Keratinocyte (primary cell): ENCODE measurements at regions not wholly inside any gene's neighbourhood (a gene's known extent, or its start where the extent isn't known, plus 50 kb on each side); places are given as distances from the start of the nearest gene placed in this dataset.

ENCODE experiments used
- DNase-seq: peaks from one replicate; pipeline ENCODE4 v3.0.0-alpha.2; 2011; ENCODE audit warnings: low read depth, missing footprints, low spot score
- FAIRE-seq: peaks from 2 replicates; lab custom pipeline; 2011; peaks lifted over from hg19 to GRCh38; lab: Jason Lieb, UNC
- H2AFZ ChIP-seq: 2 replicates; pipeline ENCODE4 v1.6.0; 2012; ENCODE audit warnings: low read length, control low read depth, inconsistent platforms; ENCODE audit not compliant: control insufficient read depth
- H3K27ac ChIP-seq: 2 replicates; pipeline ENCODE4 v1.5.1; 2011; ENCODE audit warnings: low read length; ENCODE audit not compliant: control insufficient read depth, insufficient read depth
- H3K27me3 ChIP-seq: 3 replicates; pipeline ENCODE4 v1.6.0; 2011; ENCODE audit warnings: low read length; ENCODE audit not compliant: control insufficient read depth, insufficient read depth; ENCODE audit errors: extremely low read depth
- H3K36me3 ChIP-seq, 2 experiments: 2 replicates in 1 of 2; 3 replicates in 1 of 2; pipeline ENCODE4 v1.5.1; 2011; ENCODE audit warnings: low read length in 2 of 2, mild to moderate bottlenecking in 1 of 2; ENCODE audit not compliant: control insufficient read depth in 2 of 2, insufficient read depth in 2 of 2; ENCODE audit errors: extremely low read depth in 1 of 2
- H3K4me1 ChIP-seq: 3 replicates; pipeline ENCODE4 v1.5.1; 2011; ENCODE audit warnings: low read length; ENCODE audit not compliant: control insufficient read depth, insufficient read depth; ENCODE audit errors: extremely low read depth
- H3K4me2 ChIP-seq: 3 replicates; pipeline ENCODE4 v1.6.0; 2011; ENCODE audit warnings: low read depth, low read length; ENCODE audit not compliant: control insufficient read depth, insufficient read depth; ENCODE audit errors: extremely low read depth
- H3K4me3 ChIP-seq, 3 experiments: fragments of 200-600 bp in 1 of 3; sonication (generic) in 1 of 3; 2 replicates in 2 of 3; 3 replicates in 1 of 3; pipeline ENCODE4 v1.5.1; 2011 to 2016; ENCODE audit warnings: low read length in 3 of 3, mild to moderate bottlenecking in 3 of 3, control low read depth in 2 of 3, inconsistent platforms in 1 of 3, low read depth in 1 of 3, mixed read lengths in 1 of 3, mixed run types in 1 of 3, moderate library complexity in 1 of 3; ENCODE audit not compliant: control insufficient read depth in 2 of 3, insufficient read depth in 2 of 3; ENCODE audit errors: extremely low read depth in 1 of 3
- H3K79me2 ChIP-seq: 2 replicates; pipeline ENCODE4 v1.6.0; 2012; ENCODE audit warnings: low read length; ENCODE audit not compliant: control insufficient read depth, insufficient read depth
- H3K9ac ChIP-seq: 3 replicates; pipeline ENCODE4 v1.6.0; 2011; ENCODE audit warnings: low read length; ENCODE audit not compliant: control insufficient read depth, insufficient read depth; ENCODE audit errors: extremely low read depth
- H3K9me1 ChIP-seq: 3 replicates; pipeline ENCODE4 v1.6.0; 2011; ENCODE audit warnings: low read length; ENCODE audit not compliant: control insufficient read depth, insufficient read depth; ENCODE audit errors: extremely low read depth
- H3K9me3 ChIP-seq: 2 replicates; pipeline ENCODE4 v1.5.1; 2012; ENCODE audit warnings: low read depth, low read length; ENCODE audit not compliant: control insufficient read depth
- H4K20me1 ChIP-seq: 3 replicates; pipeline ENCODE4 v1.6.0; 2011; ENCODE audit warnings: low read length; ENCODE audit not compliant: control insufficient read depth, insufficient read depth; ENCODE audit errors: extremely low read depth
- EZH2 ChIP-seq: IDR thresholded peaks from one replicate; pipeline ENCODE4 v1.6.1; 2012; ENCODE audit warnings: inconsistent platforms, mild to moderate bottlenecking, low read length, moderate library complexity
- dilution Hi-C: fragments of 300-500 bp; cut with MboI; formaldehyde crosslinking; loops from one replicate; pipeline ENCODE4 v1.7.0; 2020; ENCODE audit warnings: low sequenced_read_pairs; ENCODE audit not compliant: extremely low pct_ligation_motif_present
- TF ChIP-seq, protein P1 (sequence below), 3 experiments: IDR thresholded peaks in 1 of 3; conservative IDR thresholded peaks in 1 of 3; optimal IDR thresholded peaks in 1 of 3; 2 replicates in 2 of 3; 3 replicates in 1 of 3; pipeline versions ENCODE3 to v1.5.1; 2011; ENCODE audit warnings: low read length in 3 of 3, mild to moderate bottlenecking in 3 of 3, moderate library complexity in 2 of 3, control low read depth in 1 of 3, inconsistent platforms in 1 of 3; ENCODE audit not compliant: insufficient read depth in 2 of 3; ENCODE audit errors: extremely low read depth in 1 of 3

DNA sequence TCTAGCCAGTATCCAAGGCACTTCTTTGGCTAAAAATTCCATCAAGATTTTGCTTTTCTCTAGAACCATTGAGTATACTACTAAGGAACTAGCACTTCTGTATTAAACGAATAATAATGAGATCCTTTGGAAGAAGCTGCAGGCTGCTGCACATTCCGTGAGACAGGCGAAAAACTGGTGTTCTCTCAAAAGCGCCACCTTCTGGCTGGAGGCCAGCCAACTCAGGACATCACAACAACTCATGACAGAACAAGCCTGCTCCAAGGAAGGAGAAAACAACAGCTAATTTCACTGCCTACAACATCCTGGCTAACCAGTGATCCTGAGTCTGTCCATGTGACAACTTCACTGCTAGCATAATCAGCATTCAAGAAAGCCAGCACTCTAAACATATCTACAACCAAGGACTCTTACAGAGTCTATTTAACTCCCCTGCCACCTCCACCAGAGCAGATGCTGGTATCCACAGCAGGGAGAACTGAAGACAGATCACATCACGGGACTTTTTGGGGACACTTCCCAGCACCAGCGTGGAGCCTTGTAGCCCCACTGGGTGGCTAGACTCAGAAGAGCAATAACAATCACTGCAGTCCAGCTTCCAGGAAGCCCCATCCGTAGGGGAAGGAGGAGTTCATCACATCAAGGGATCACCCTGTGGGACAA is 150.5 kb downstream of the YTHDC2 start:
- dilution Hi-C loops, result no loop called here
- no peaks in the 10 kb centered on the region for H3K79me2 ChIP-seq
- no peaks in the 10 kb centered on the region for H4K20me1 ChIP-seq
- no peak overlapping the region for H3K4me2 ChIP-seq
- no peak overlapping the region for H3K27ac ChIP-seq
- H3K9me3 ChIP-seq, result no peaks in the 10 kb centered on the region
- H3K9ac ChIP-seq, result no peak overlapping the region
- H3K27me3 ChIP-seq, result no peaks in the 10 kb centered on the region
- no peak for TF ChIP-seq EZH2
- TF ChIP-seq, protein P1, sequence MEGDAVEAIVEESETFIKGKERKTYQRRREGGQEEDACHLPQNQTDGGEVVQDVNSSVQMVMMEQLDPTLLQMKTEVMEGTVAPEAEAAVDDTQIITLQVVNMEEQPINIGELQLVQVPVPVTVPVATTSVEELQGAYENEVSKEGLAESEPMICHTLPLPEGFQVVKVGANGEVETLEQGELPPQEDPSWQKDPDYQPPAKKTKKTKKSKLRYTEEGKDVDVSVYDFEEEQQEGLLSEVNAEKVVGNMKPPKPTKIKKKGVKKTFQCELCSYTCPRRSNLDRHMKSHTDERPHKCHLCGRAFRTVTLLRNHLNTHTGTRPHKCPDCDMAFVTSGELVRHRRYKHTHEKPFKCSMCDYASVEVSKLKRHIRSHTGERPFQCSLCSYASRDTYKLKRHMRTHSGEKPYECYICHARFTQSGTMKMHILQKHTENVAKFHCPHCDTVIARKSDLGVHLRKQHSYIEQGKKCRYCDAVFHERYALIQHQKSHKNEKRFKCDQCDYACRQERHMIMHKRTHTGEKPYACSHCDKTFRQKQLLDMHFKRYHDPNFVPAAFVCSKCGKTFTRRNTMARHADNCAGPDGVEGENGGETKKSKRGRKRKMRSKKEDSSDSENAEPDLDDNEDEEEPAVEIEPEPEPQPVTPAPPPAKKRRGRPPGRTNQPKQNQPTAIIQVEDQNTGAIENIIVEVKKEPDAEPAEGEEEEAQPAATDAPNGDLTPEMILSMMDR (optimal IDR thresholded peaks at IDR 0.05 in 1 of 3, IDR thresholded peaks at IDR 0.05 in 1 of 3, conservative IDR thresholded peaks at IDR 0.05 in 1 of 3; ENCODE audit: extremely low read depth in 1 of 3, insufficient read depth in 2 of 3, low read length in 3 of 3), result peak; percentile 37 to 57 (median 47)
- DNase-seq (no peak), FAIRE-seq (peak; percentile 57)
- no peaks in the 10 kb centered on the region for H3K9me1 ChIP-seq
- H3K4me1 ChIP-seq, result no peaks in the 10 kb centered on the region
- no peak overlapping the region for H3K4me3 ChIP-seq
- H3K36me3 ChIP-seq, result no peaks in the 10 kb centered on the region
- H2AFZ ChIP-seq, result no peak overlapping the region

DNA sequence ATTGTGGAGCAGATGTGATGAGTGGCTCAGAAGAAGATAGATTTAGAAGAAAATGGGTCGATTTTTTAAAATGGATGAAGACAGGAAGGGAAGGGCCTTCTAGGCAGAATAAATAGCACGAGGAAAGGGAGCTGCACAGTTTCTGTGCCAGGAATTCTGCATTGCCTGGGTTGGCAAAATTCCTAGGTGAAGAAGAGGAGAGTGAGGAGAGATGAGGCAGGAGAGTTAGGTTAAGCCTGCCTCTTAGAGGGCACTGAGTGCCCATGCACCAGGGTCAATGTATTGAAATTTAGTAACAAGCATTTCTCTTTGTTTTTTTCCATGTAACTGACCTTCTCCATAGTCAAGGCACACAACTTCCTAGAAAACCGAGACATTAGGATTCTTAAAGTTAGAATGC is 159.5 kb downstream of the YTHDC2 start:
- H3K4me2 ChIP-seq, result no peak overlapping the region
- H3K79me2 ChIP-seq, result no peaks in the 10 kb centered on the region
- no peak overlapping the region for H3K27ac ChIP-seq
- H2AFZ ChIP-seq, result no peak overlapping the region
- no peak for TF ChIP-seq EZH2
- TF ChIP-seq, protein P1 (optimal IDR thresholded peaks at IDR 0.05 in 1 of 3, IDR thresholded peaks at IDR 0.05 in 1 of 3, conservative IDR thresholded peaks at IDR 0.05 in 1 of 3; ENCODE audit: extremely low read depth in 1 of 3, insufficient read depth in 2 of 3, low read length in 3 of 3), result no peak
- no peaks in the 10 kb centered on the region for H3K27me3 ChIP-seq
- dilution Hi-C loops, result no loop called here
- no peaks in the 10 kb centered on the region for H4K20me1 ChIP-seq
- peaks cover 6% of the 10 kb centered on the region for H3K9me3 ChIP-seq
- H3K36me3 ChIP-seq, result no peaks in the 10 kb centered on the region
- no peak overlapping the region for H3K9ac ChIP-seq
- no peak overlapping the region for H3K4me3 ChIP-seq
- H3K4me1 ChIP-seq, result no peaks in the 10 kb centered on the region
- FAIRE-seq, result no peak
- DNase-seq, result no peak
- no peaks in the 10 kb centered on the region for H3K9me1 ChIP-seq
